Hepatic stellate cell (primary cell): ENCODE measurements at regions not wholly inside any gene's neighbourhood (a gene's known extent, or its start where the extent isn't known, plus 50 kb on each side); places are given as distances from the start of the nearest gene placed in this dataset.

Experiments
- DNase-seq: peaks from one replicate; pipeline ENCODE4 v3.0.0; 2011; ENCODE audit warnings: low spot score

GRCh38 chr3:43783987-43784639, 93.4 kb downstream of the ABHD5 start:
- DNase-seq = no peak

- DNase-seq = no peak
Observed at GRCh38 chr3:43784640-43785011, 93.9 kb downstream of the ABHD5 start.

- DNase-seq = no peak
Observed at GRCh38 chr3:43785551-43785950, 94.8 kb downstream of the ABHD5 start.

GRCh38 chr3:43786102-43786501, 95.4 kb downstream of the ABHD5 start:
- DNase-seq = no peak

- no peak for DNase-seq
Observed at GRCh38 chr3:43786526-43787305, 96.0 kb downstream of the ABHD5 start.

GRCh38 chr3:43787330-43787729, 96.6 kb downstream of the ABHD5 start:
- no peak for DNase-seq

GRCh38 chr3:43789028-43789427, 98.3 kb downstream of the ABHD5 start:
- DNase-seq = no peak

GRCh38 chr3:43790060-43790459, 99.3 kb downstream of the ABHD5 start:
- DNase-seq = no peak

- no peak for DNase-seq
Observed at GRCh38 chr3:43790476-43790875, 99.7 kb downstream of the ABHD5 start.

- DNase-seq = no peak
Observed at GRCh38 chr3:43791246-43791645, 100.5 kb downstream of the ABHD5 start.

GRCh38 chr3:43792904-43793303, 102.2 kb downstream of the ABHD5 start:
- DNase-seq = no peak

- DNase-seq = no peak
Observed at GRCh38 chr3:43793648-43794372, 103.1 kb downstream of the ABHD5 start.

- no peak for DNase-seq
Observed at GRCh38 chr3:43794776-43795175, 104.0 kb downstream of the ABHD5 start.

- no peak for DNase-seq
Observed at GRCh38 chr3:43795491-43795890, 104.8 kb downstream of the ABHD5 start.

GRCh38 chr3:43796041-43796596, 105.4 kb downstream of the ABHD5 start:
- no peak for DNase-seq

- DNase-seq = no peak
Observed at GRCh38 chr3:43797794-43798193, 107.1 kb downstream of the ABHD5 start.

- DNase-seq = no peak
Observed at GRCh38 chr3:43810797-43811196, 120.1 kb downstream of the ABHD5 start.

GRCh38 chr3:43814461-43814860, 123.7 kb downstream of the ABHD5 start:
- DNase-seq = no peak

GRCh38 chr3:43816372-43816771, 125.6 kb downstream of the ABHD5 start:
- DNase-seq = no peak

- DNase-seq = no peak
Observed at GRCh38 chr3:43817064-43817463, 126.3 kb downstream of the ABHD5 start.

- no peak for DNase-seq
Observed at GRCh38 chr3:43817825-43818224, 127.1 kb downstream of the ABHD5 start.

- no peak for DNase-seq
Observed at GRCh38 chr3:43818229-43818628, 127.5 kb downstream of the ABHD5 start.
